ENCODE measurements at regions not wholly inside any gene's neighbourhood (a gene's known extent, or its start where the extent isn't known, plus 50 kb on each side); places are given as distances from the start of the nearest gene placed in this dataset.

- TF ChIP-seq, protein P1, sequence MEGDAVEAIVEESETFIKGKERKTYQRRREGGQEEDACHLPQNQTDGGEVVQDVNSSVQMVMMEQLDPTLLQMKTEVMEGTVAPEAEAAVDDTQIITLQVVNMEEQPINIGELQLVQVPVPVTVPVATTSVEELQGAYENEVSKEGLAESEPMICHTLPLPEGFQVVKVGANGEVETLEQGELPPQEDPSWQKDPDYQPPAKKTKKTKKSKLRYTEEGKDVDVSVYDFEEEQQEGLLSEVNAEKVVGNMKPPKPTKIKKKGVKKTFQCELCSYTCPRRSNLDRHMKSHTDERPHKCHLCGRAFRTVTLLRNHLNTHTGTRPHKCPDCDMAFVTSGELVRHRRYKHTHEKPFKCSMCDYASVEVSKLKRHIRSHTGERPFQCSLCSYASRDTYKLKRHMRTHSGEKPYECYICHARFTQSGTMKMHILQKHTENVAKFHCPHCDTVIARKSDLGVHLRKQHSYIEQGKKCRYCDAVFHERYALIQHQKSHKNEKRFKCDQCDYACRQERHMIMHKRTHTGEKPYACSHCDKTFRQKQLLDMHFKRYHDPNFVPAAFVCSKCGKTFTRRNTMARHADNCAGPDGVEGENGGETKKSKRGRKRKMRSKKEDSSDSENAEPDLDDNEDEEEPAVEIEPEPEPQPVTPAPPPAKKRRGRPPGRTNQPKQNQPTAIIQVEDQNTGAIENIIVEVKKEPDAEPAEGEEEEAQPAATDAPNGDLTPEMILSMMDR (conservative IDR thresholded peaks at IDR 0.05; ENCODE audit: low read length), result no peak
- no peak overlapping the region for H3K4me3 ChIP-seq (ENCODE audit: low read length)
- peak; percentile 2 for DNase-seq (ENCODE audit: low read depth)
These were observed 303.5 kb upstream of the PDGFD start for GRCh38 chr11:104467404-104467803.

GRCh38 chr11:104465321-104465720 lies 301.4 kb upstream of the PDGFD start:
- no peak for DNase-seq (ENCODE audit: low read depth)
- TF ChIP-seq, protein P1 (conservative IDR thresholded peaks at IDR 0.05; ENCODE audit: low read length), result no peak
- H3K4me3 ChIP-seq (ENCODE audit: low read length), result no peak overlapping the region

DNA sequence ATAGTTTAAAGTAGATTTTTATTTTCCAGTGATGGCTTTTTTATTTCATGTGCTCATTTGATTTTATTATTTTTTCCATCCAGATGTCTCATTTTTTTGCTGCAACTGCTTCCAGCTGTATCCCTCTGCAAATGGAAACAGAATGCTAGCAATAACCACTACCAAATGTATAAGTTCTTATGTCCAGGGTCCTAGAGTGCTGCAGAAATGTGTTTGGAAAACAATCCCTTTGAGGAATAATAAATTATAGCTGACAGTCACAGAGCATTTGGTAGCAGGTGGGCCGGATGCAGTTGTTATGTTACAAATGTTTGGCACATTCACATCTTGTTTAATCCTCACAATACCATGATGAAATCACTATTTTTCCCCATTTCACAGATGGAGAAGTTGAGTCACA lies 300.7 kb upstream of the PDGFD start:
- TF ChIP-seq, protein P1 (conservative IDR thresholded peaks at IDR 0.05; ENCODE audit: low read length), result no peak
- no peak for DNase-seq (ENCODE audit: low read depth)
- no peak overlapping the region for H3K4me3 ChIP-seq (ENCODE audit: low read length)

- DNase-seq (ENCODE audit: low read depth), result peak; percentile 33
- TF ChIP-seq, protein P1 (conservative IDR thresholded peaks at IDR 0.05; ENCODE audit: low read length), result no peak
- H3K4me3 ChIP-seq (ENCODE audit: low read length), result no peak overlapping the region
These were observed 298.4 kb upstream of the PDGFD start for GRCh38 chr11:104462341-104462740.

GRCh38 chr11:104451197-104451893 lies 287.4 kb upstream of the PDGFD start:
- no peak overlapping the region for H3K4me3 ChIP-seq (ENCODE audit: low read length)
- no peak for DNase-seq (ENCODE audit: low read depth)
- TF ChIP-seq, protein P1 (conservative IDR thresholded peaks at IDR 0.05; ENCODE audit: low read length), result no peak

DNA sequence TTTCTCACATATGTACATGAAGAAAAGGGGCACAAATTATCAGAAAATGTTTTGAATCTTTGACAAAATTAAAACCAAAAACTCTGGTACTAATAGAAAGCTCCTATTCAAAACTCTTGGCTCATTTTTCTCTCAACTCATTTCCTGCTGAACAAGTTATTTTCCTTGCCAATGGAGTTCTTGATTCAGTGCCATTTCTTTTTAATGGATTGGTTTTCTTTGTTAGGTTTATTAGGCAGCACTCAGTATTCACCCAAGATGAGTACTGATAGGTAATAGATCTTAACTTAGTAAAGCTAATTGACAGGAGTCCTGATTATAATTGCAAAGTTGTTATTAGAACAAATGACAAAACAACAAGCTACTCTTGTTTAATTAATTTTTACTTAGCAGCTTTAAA lies 279.4 kb upstream of the PDGFD start:
- TF ChIP-seq, protein P1 (conservative IDR thresholded peaks at IDR 0.05; ENCODE audit: low read length), result no peak
- no peak for DNase-seq (ENCODE audit: low read depth)
- H3K4me3 ChIP-seq (ENCODE audit: low read length), result no peak overlapping the region

DNA sequence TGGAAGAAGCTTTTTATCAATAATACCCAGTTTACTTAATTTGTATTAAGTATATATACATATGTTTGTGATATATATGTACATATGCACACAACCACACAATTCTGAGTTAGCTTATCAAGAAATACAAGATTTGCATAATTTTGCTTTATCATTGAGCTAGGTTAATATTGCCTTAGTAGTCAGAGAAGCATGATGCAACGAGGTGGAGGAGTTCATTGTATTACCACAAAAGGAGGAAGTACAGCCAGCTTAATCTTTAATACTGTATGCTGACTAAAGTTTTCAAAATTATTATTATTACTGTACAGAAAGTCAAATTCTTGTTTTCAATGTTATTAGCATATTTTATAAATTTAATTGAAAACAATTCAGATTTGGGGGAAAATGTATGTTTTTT lies 278.4 kb upstream of the PDGFD start:
- TF ChIP-seq, protein P1 (conservative IDR thresholded peaks at IDR 0.05; ENCODE audit: low read length), result no peak
- no peak for DNase-seq (ENCODE audit: low read depth)
- no peak overlapping the region for H3K4me3 ChIP-seq (ENCODE audit: low read length)

Measured in AG10803 (cell line).